Parathyroid adenoma (tissue), 2 donors: ENCODE measurements at regions not wholly inside any gene's neighbourhood (a gene's known extent, or its start where the extent isn't known, plus 50 kb on each side); places are given as distances from the start of the nearest gene placed in this dataset.
"Not testable (repeated sequence)": the region's sequence is repeated elsewhere in the genome, so short reads cannot be mapped to it uniquely, and the experiment has no call there.

Source experiments
- H2AFZ ChIP-seq: fragments of 300-600 bp; sonication (generic); one replicate; pipeline ENCODE4 v1.7.0; 2017; ENCODE audit warnings: antibody characterized with exemption, mild to moderate bottlenecking
- H3K27ac ChIP-seq: fragments of 300-600 bp; sonication (generic); one replicate; pipeline ENCODE4 v1.7.0; 2017
- H3K27me3 ChIP-seq: fragments of 300-600 bp; sonication (generic); one replicate; pipeline ENCODE4 v1.7.0; 2017; ENCODE audit warnings: low read length; ENCODE audit not compliant: control insufficient read depth, insufficient read depth
- H3K36me3 ChIP-seq: fragments of 300-600 bp; sonication (generic); one replicate; pipeline ENCODE4 v1.7.0; 2017; ENCODE audit warnings: low read length; ENCODE audit not compliant: control insufficient read depth, insufficient read depth
- H3K4me1 ChIP-seq: fragments of 300-600 bp; sonication (generic); one replicate; pipeline ENCODE4 v1.7.0; 2017; ENCODE audit warnings: control low read depth
- H3K4me2 ChIP-seq: fragments of 300-600 bp; sonication (generic); one replicate; pipeline ENCODE4 v1.7.0; 2017; ENCODE audit warnings: low read length
- H3K4me3 ChIP-seq: fragments of 300-600 bp; sonication (generic); one replicate; pipeline ENCODE4 v1.7.0; 2017; ENCODE audit warnings: low read depth, low read length
- H3K79me2 ChIP-seq: fragments of 300-600 bp; sonication (generic); one replicate; pipeline ENCODE4 v1.7.0; 2017; ENCODE audit warnings: control low read depth
- H3K9ac ChIP-seq: fragments of 300-600 bp; sonication (generic); one replicate; pipeline ENCODE4 v1.7.0; 2017; ENCODE audit warnings: mild to moderate bottlenecking
- H3K9me3 ChIP-seq: fragments of 300-600 bp; sonication (generic); one replicate; pipeline ENCODE4 v1.7.0; 2017; ENCODE audit warnings: low read length; ENCODE audit not compliant: control insufficient read depth
- CTCF ChIP-seq: fragments of 300-600 bp; sonication (generic); IDR thresholded peaks from one replicate; pipeline ENCODE4 v1.7.0; 2017; ENCODE audit warnings: antibody characterized with exemption, mild to moderate bottlenecking
- donor health status: primary hyperparathyroidism.

GRCh38 chr7:81003326-81003725 lies 84.5 kb upstream of the SEMA3C start:
- Histone ChIP-seq H3K79me2 (no peaks in the 10 kb centered on the region), H3K4me1 (no peaks in the 10 kb centered on the region), H3K4me3 (no peak overlapping the region), H3K36me3 (no peaks in the 10 kb centered on the region), H2AFZ (no peak overlapping the region), H3K9ac (no peak overlapping the region), H3K27ac (no peak overlapping the region), H3K9me3 (no peaks in the 10 kb centered on the region), H3K27me3 (no peaks in the 10 kb centered on the region), H3K4me2 (no peak overlapping the region)
- no peak for TF ChIP-seq CTCF

DNA sequence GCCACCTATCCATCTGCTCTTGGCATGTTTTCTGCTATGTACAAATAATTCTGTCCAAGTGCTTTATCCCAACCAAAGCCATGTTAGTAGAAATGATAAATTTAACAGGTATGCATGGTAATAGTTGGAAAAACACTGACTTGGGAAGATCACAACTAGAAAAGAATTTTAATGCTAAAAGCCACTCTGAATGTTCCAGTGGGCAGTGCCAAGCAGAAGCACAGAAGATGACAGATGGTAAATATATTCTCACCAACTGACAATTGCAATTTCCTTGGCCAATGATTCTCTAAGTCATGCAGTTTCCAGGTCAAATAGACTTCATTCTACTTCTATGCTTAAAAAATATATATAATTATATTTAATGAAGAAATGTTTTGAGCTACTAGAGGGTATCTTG lies 83.6 kb upstream of the SEMA3C start:
- no peak overlapping the region for H3K27ac ChIP-seq
- H3K36me3 ChIP-seq = no peaks in the 10 kb centered on the region
- no peaks in the 10 kb centered on the region for H3K79me2 ChIP-seq
- no peak overlapping the region for H3K4me2 ChIP-seq
- H3K27me3 ChIP-seq = no peaks in the 10 kb centered on the region
- H2AFZ ChIP-seq = no peak overlapping the region
- no peak overlapping the region for H3K4me3 ChIP-seq
- H3K9ac ChIP-seq = no peak overlapping the region
- H3K9me3 ChIP-seq = no peaks in the 10 kb centered on the region
- no peaks in the 10 kb centered on the region for H3K4me1 ChIP-seq
- no peak for TF ChIP-seq CTCF

DNA sequence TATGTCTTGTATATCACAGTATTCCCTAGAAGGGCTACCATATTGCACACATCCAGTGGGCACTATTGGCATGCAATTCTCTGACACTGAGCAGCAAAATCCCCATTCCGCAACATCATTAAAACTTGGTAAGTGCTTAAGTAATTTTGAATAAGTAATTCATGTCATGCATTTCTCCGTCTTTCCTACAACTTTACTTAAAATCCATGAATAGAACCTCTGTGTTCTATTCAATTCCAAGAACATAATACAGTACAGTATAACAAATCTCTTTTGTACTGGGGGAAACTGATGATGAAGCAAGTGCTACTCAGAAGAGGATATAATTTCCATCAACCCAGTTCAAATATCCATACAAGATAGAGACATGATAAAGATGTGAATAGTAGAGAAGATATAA lies 80.9 kb upstream of the SEMA3C start:
- no peak overlapping the region for H3K4me3 ChIP-seq
- H3K4me2 ChIP-seq = no peak overlapping the region
- H3K9me3 ChIP-seq = no peaks in the 10 kb centered on the region
- no peaks in the 10 kb centered on the region for H3K4me1 ChIP-seq
- H3K36me3 ChIP-seq = no peaks in the 10 kb centered on the region
- no peaks in the 10 kb centered on the region for H3K79me2 ChIP-seq
- H3K27ac ChIP-seq = no peak overlapping the region
- H3K27me3 ChIP-seq = no peaks in the 10 kb centered on the region
- no peak for TF ChIP-seq CTCF
- no peak overlapping the region for H2AFZ ChIP-seq
- no peak overlapping the region for H3K9ac ChIP-seq

- Histone ChIP-seq H3K36me3 (no peaks in the 10 kb centered on the region), H3K4me1 (no peaks in the 10 kb centered on the region), H3K27ac (no peak overlapping the region), H3K4me2 (no peak overlapping the region), H3K9ac (no peak overlapping the region), H3K4me3 (no peak overlapping the region), H2AFZ (no peak overlapping the region), H3K9me3 (no peaks in the 10 kb centered on the region), H3K27me3 (no peaks in the 10 kb centered on the region), H3K79me2 (no peaks in the 10 kb centered on the region)
- TF ChIP-seq CTCF = no peak
Measured at GRCh38 chr7:80999100-80999499, 80.2 kb upstream of the SEMA3C start.

- TF ChIP-seq CTCF = no peak
- no peaks in the 10 kb centered on the region for H3K27me3 ChIP-seq
- no peaks in the 10 kb centered on the region for H3K36me3 ChIP-seq
- H3K4me2 ChIP-seq = no peak overlapping the region
- no peak overlapping the region for H2AFZ ChIP-seq
- H3K4me3 ChIP-seq = no peak overlapping the region
- H3K9me3 ChIP-seq = no peaks in the 10 kb centered on the region
- H3K4me1 ChIP-seq = no peaks in the 10 kb centered on the region
- no peak overlapping the region for H3K9ac ChIP-seq
- H3K27ac ChIP-seq = no peak overlapping the region
- no peaks in the 10 kb centered on the region for H3K79me2 ChIP-seq
Measured at GRCh38 chr7:80997841-80998240, 79.0 kb upstream of the SEMA3C start.

DNA sequence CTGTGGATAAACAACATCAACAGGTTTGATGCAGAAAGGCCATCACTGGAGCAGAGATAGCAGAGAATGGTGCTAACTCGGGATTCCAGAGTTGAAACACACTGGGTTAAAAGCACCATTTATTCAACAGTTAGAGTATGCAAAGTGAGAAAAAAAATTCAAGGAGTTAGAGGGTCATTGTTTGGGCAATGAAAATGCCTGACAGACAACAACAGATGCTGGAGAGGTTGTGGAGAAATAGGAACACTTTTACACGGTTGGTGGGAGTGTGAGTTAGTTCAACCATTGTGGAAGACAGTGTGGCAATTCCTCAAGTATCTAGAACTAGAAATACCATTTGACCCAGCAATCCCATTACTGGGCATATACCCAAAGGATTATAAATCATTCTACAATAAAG lies 77.4 kb upstream of the SEMA3C start:
- H3K4me2 ChIP-seq, H3K36me3 ChIP-seq, H3K27ac ChIP-seq, H3K4me3 ChIP-seq, H2AFZ ChIP-seq, H3K9ac ChIP-seq, H3K79me2 ChIP-seq, H3K27me3 ChIP-seq, H3K4me1 ChIP-seq, H3K9me3 ChIP-seq: not testable (repeated sequence)
